DND-41 (cell line): ENCODE measurements at regions not wholly inside any gene's neighbourhood (a gene's known extent, or its start where the extent isn't known, plus 50 kb on each side); places are given as distances from the start of the nearest gene placed in this dataset.

ENCODE experiments used
- EZH2 ChIP-seq: IDR thresholded peaks from 3 replicates; pipeline ENCODE4 v1.6.1; 2012; ENCODE audit warnings: borderline replicate concordance, low read depth, mild to moderate bottlenecking, moderate library complexity, low read length, inconsistent platforms; ENCODE audit not compliant: severe bottlenecking
- TF ChIP-seq, protein P1 (sequence below): IDR thresholded peaks from 2 replicates; pipeline ENCODE4 v1.5.1; 2012; ENCODE audit warnings: borderline replicate concordance, low read length, moderate library complexity, mild to moderate bottlenecking; ENCODE audit not compliant: poor library complexity, severe bottlenecking; ENCODE audit errors: extremely low read depth

DNA sequence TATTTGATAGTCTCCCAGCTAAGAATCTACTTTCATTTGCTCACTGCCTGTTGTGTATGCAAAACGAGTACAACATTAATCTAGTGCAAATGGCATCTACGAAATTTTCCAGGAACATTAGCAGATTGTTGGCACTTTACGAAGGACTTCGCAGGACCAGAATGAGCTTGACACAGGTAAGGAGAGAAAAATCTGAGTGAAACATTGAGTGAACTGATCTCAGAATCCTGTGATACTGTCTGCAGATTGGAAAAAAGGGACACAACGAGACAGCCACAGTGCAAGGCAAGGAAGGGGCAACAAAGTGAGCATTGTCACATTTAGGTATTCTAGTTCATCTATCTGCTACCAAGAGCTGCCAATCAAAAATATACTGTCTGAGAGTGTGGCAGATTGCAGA lies 350.5 kb downstream of the ZNF608 start:
- TF ChIP-seq, protein P1, sequence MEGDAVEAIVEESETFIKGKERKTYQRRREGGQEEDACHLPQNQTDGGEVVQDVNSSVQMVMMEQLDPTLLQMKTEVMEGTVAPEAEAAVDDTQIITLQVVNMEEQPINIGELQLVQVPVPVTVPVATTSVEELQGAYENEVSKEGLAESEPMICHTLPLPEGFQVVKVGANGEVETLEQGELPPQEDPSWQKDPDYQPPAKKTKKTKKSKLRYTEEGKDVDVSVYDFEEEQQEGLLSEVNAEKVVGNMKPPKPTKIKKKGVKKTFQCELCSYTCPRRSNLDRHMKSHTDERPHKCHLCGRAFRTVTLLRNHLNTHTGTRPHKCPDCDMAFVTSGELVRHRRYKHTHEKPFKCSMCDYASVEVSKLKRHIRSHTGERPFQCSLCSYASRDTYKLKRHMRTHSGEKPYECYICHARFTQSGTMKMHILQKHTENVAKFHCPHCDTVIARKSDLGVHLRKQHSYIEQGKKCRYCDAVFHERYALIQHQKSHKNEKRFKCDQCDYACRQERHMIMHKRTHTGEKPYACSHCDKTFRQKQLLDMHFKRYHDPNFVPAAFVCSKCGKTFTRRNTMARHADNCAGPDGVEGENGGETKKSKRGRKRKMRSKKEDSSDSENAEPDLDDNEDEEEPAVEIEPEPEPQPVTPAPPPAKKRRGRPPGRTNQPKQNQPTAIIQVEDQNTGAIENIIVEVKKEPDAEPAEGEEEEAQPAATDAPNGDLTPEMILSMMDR = no peak
- TF ChIP-seq EZH2 = no peak
